IPS-15b (cell line): ENCODE measurements at regions not wholly inside any gene's neighbourhood (a gene's known extent, or its start where the extent isn't known, plus 50 kb on each side); places are given as distances from the start of the nearest gene placed in this dataset.
"Not testable (repeated sequence)": the region's sequence is repeated elsewhere in the genome, so short reads cannot be mapped to it uniquely, and the experiment has no call there.

Source experiments
- H3K27me3 ChIP-seq: one replicate; pipeline ENCODE4 v1.6.1; 2013; ENCODE audit warnings: low read length; ENCODE audit not compliant: control insufficient read depth, insufficient read depth
- H3K36me3 ChIP-seq: one replicate; pipeline ENCODE4 v1.6.1; 2013; ENCODE audit warnings: low read length; ENCODE audit not compliant: control insufficient read depth, insufficient read depth
- H3K4me1 ChIP-seq: one replicate; pipeline ENCODE4 v1.6.1; 2013; ENCODE audit warnings: mild to moderate bottlenecking, low read length; ENCODE audit not compliant: control insufficient read depth, insufficient read depth
- H3K4me3 ChIP-seq: one replicate; pipeline ENCODE4 v1.5.1; 2013; ENCODE audit warnings: low read depth, low read length
- H3K9ac ChIP-seq: one replicate; pipeline ENCODE4 v1.6.1; 2013; ENCODE audit warnings: low read depth, mild to moderate bottlenecking, low read length
- H3K9me3 ChIP-seq: one replicate; pipeline ENCODE4 v1.6.1; 2013; ENCODE audit warnings: mild to moderate bottlenecking, low read length; ENCODE audit not compliant: control insufficient read depth, insufficient read depth

DNA sequence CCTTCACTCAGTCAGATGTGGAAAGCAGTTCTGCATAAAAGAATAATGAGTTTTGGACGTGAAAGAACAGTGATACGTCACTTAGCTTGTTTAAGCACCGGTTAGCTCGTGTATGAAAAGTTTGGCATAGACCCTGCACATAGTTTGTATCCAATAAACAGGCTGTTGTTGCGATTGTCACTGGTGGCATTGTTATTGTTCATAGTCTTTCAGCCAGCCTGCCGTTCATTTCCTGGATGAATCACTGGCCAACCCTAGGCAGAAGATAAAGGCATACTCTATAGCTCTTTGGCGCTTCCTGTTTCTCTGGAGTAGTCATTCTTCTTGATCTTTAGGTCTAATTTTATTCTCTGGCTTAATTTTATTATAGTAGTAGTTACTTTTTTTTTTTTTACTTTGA is 57.8 kb upstream of the ANKRD30A start:
- Histone ChIP-seq H3K4me3 (no peak overlapping the region), H3K36me3 (no peaks in the 10 kb centered on the region), H3K9me3 (no peaks in the 10 kb centered on the region), H3K27me3 (no peaks in the 10 kb centered on the region), H3K4me1 (no peaks in the 10 kb centered on the region), H3K9ac (no peak overlapping the region)

DNA sequence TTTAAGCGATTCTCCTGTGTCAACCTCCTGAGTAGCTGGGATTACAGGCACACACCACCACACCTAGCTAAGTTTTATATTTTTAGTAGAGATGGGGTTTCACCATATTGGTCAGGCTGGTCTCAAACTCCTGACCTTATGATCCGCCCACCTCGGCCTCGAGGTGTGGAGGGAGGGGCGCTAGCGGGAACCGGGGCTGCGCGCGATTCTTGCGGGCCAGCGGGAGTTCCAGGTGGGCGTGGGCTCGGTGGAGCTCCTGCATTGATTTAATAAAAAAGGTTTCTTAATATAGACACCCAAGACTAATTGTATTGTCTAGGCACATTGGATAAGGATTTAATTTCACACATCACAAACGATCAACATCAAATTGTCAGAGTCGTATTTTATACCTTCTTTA is 63.1 kb upstream of the ANKRD30A start:
- H3K9me3 ChIP-seq, H3K4me3 ChIP-seq, H3K27me3 ChIP-seq, H3K4me1 ChIP-seq, H3K9ac ChIP-seq, H3K36me3 ChIP-seq: not testable (repeated sequence)

DNA sequence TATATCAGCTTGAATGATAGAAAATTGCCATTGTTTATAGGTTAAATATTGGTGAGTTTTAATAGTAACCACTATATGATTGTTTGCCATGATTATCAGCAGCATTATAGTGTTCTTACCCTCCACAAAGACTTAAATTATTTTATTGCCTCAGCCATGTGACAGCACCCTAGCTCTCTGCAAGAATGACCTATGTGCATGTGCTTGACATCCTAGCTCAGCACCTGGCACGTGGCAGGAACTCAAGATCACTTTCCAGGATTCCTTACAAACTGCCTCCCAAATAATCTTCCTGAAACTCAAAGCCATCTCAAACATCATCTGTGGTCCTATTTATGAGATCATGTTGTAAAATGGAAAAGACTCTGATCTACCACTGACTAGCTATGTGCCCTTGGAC is 68.1 kb upstream of the ANKRD30A start:
- Histone ChIP-seq H3K9ac (no peak overlapping the region), H3K27me3 (no peaks in the 10 kb centered on the region), H3K4me1 (no peaks in the 10 kb centered on the region), H3K36me3 (no peaks in the 10 kb centered on the region), H3K4me3 (no peak overlapping the region), H3K9me3 (peaks cover 14% of the 10 kb centered on the region)

GRCh38 chr10:37053476-37053875 is 71.9 kb upstream of the ANKRD30A start:
- no peaks in the 10 kb centered on the region for H3K36me3 ChIP-seq
- no peak overlapping the region for H3K4me3 ChIP-seq
- no peaks in the 10 kb centered on the region for H3K27me3 ChIP-seq
- peaks cover 27% of the 10 kb centered on the region for H3K9me3 ChIP-seq
- no peak overlapping the region for H3K9ac ChIP-seq
- no peaks in the 10 kb centered on the region for H3K4me1 ChIP-seq

DNA sequence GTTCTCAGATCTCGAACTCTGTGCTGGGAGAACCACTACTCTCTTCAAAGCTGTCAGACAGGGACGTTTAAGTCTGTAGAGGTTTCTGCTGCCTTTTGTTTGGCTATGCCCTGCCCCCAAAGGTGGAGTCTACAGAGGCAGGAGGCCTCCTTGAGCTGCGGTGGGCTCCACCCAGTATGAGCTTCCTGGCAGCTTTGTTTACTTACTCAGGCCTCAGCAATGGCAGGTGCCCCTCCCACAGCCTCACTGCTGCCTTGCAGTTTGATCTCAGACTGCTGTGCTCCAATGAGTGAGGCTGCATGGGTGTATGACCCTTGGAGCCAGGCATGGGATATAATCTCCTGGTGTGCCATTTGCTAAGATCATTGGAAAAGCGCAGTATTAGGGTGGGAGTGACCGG is 75.4 kb upstream of the ANKRD30A start:
- not testable (repeated sequence) for H3K4me1 ChIP-seq, H3K27me3 ChIP-seq, H3K4me3 ChIP-seq, H3K36me3 ChIP-seq, H3K9ac ChIP-seq
- H3K9me3 ChIP-seq = peaks cover 18% of the 10 kb centered on the region

GRCh38 chr10:37044319-37044718 is 81.1 kb upstream of the ANKRD30A start:
- not testable (repeated sequence) for H3K9me3 ChIP-seq, H3K27me3 ChIP-seq, H3K4me1 ChIP-seq, H3K4me3 ChIP-seq, H3K36me3 ChIP-seq, H3K9ac ChIP-seq

- no peaks in the 10 kb centered on the region for H3K36me3 ChIP-seq
- H3K4me3 ChIP-seq = no peak overlapping the region
- no peaks in the 10 kb centered on the region for H3K4me1 ChIP-seq
- no peaks in the 10 kb centered on the region for H3K27me3 ChIP-seq
- H3K9me3 ChIP-seq = no peaks in the 10 kb centered on the region
- H3K9ac ChIP-seq = no peak overlapping the region
These were observed 89.5 kb upstream of the ANKRD30A start for GRCh38 chr10:37035853-37036252.

DNA sequence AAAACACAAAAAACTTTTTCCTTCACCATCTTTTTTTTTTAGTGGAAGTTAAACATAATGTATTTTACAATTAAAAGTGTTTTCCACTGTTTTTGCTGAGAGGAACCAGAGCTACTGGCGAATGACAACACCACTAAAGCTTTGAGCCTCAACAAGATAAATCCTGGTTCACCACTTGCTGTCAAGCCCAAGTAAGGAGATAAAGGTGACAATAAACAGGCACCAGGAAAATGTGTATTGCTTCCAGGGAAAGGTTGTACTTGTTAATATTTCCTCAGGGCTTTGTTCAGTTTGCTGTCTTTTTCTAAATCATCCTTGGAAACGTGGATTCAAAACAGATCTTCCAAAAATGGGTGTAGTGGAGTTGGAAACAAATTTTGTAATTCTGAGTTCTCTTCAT is 109.9 kb upstream of the ANKRD30A start:
- H3K9ac ChIP-seq = no peak overlapping the region
- H3K36me3 ChIP-seq = no peaks in the 10 kb centered on the region
- peaks cover 12% of the 10 kb centered on the region for H3K9me3 ChIP-seq
- H3K4me1 ChIP-seq = no peaks in the 10 kb centered on the region
- H3K27me3 ChIP-seq = no peaks in the 10 kb centered on the region
- H3K4me3 ChIP-seq = no peak overlapping the region

GRCh38 chr10:37010741-37011140 is 114.7 kb upstream of the ANKRD30A start:
- Histone ChIP-seq H3K9ac (no peak overlapping the region), H3K27me3 (no peaks in the 10 kb centered on the region), H3K9me3 (peaks cover 7% of the 10 kb centered on the region), H3K4me3 (no peak overlapping the region), H3K36me3 (no peaks in the 10 kb centered on the region), H3K4me1 (no peaks in the 10 kb centered on the region)

DNA sequence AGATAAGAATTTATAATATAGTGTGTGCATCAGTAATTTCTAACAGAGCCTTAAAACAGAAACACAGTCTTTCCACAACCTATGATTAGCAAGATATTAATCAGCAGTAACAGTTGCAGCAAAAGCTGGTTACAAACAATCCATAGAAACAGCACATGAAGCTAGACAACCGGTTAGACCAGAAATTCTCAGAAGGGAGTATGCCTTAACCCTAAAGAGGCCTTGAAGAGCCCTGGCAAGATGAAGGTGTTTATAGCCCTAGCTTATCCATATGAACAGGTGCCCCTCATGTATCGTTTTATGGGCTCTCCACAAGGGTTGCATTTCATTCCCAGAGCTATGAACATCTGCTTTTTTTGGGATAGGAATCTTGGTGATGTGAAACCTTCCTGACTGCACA is 117.1 kb upstream of the ANKRD30A start:
- not testable (repeated sequence) for H3K4me3 ChIP-seq, H3K9ac ChIP-seq, H3K36me3 ChIP-seq, H3K27me3 ChIP-seq, H3K4me1 ChIP-seq
- peaks cover 12% of the 10 kb centered on the region for H3K9me3 ChIP-seq

DNA sequence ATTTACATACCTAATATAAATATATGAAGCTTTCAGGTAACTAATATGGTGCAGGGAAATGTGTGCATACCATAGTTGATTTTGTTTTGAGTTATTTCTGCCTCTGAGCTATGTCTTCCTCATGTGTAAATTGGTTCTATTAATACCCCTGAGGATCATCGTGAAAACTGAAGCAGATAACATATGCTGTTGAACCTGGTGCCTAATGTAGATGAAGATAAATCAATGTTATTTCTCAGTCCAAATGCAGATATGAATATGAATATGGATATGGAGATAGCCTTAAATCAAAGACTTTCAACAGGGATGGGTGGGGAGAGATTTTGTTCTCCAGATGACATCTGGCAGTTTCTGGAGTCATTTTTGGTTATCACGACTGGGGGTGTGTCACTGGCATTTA is 122.3 kb upstream of the ANKRD30A start:
- Histone ChIP-seq H3K4me1 (no peaks in the 10 kb centered on the region), H3K27me3 (no peaks in the 10 kb centered on the region), H3K9ac (no peak overlapping the region), H3K36me3 (no peaks in the 10 kb centered on the region), H3K4me3 (no peak overlapping the region), H3K9me3 (peaks cover 8% of the 10 kb centered on the region)

DNA sequence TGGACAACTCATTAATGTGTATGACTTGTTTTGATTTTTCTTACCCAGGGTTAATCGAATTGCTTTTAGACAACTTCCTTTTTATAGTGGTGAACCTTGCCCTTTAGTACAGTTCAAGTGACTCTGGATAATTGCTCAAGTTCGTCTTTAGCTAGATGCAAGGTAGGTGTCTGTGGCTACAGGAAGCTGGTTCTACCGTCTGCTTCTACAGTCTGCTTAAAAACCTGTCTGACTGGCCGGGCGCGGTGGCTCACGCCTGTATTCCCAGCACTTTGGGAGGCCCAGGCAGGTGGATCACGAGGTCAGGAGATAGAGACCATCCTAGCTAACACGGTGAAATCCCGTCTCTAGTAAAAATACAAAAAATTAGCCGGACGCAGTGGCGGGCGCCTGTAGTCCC is 129.6 kb upstream of the ANKRD30A start:
- not testable (repeated sequence) for H3K4me1 ChIP-seq, H3K4me3 ChIP-seq, H3K36me3 ChIP-seq, H3K27me3 ChIP-seq, H3K9me3 ChIP-seq, H3K9ac ChIP-seq

GRCh38 chr10:36994886-36995285 is 130.5 kb upstream of the ANKRD30A start:
- no peak overlapping the region for H3K4me3 ChIP-seq
- peaks cover under 1% of the 10 kb centered on the region for H3K9me3 ChIP-seq
- no peaks in the 10 kb centered on the region for H3K4me1 ChIP-seq
- no peaks in the 10 kb centered on the region for H3K27me3 ChIP-seq
- no peaks in the 10 kb centered on the region for H3K36me3 ChIP-seq
- H3K9ac ChIP-seq = no peak overlapping the region
